MM.1S (cell line): ENCODE measurements at regions not wholly inside any gene's neighbourhood (a gene's known extent, or its start where the extent isn't known, plus 50 kb on each side); places are given as distances from the start of the nearest gene placed in this dataset.

ENCODE experiments used
- CTCF ChIP-seq: fragments of 300-600 bp; sonication (generic); IDR thresholded peaks from 2 replicates; pipeline ENCODE4 v1.5.1; 2016; ENCODE audit warnings: antibody characterized with exemption, low read length, mixed read lengths
- EZH2 ChIP-seq: fragments of 300-600 bp; sonication (generic); optimal IDR thresholded peaks from 2 replicates; pipeline ENCODE3; 2017; ENCODE audit warnings: low read depth, mild to moderate bottlenecking, antibody characterized with exemption, low read length, mixed read lengths
- EZH2phosphoT487 ChIP-seq: fragments of 300-600 bp; sonication (generic); IDR thresholded peaks from 2 replicates; pipeline ENCODE4 v1.6.1; 2018; ENCODE audit warnings: antibody characterized with exemption, low read length

GRCh38 chr2:6073191-6074088 lies 381.3 kb downstream of the SOX11 start:
- no peak for TF ChIP-seq EZH2
- no peak for TF ChIP-seq CTCF
- TF ChIP-seq EZH2phosphoT487: no peak
